ENCODE measurements at regions not wholly inside any gene's neighbourhood (a gene's known extent, or its start where the extent isn't known, plus 50 kb on each side); places are given as distances from the start of the nearest gene placed in this dataset.

DNA sequence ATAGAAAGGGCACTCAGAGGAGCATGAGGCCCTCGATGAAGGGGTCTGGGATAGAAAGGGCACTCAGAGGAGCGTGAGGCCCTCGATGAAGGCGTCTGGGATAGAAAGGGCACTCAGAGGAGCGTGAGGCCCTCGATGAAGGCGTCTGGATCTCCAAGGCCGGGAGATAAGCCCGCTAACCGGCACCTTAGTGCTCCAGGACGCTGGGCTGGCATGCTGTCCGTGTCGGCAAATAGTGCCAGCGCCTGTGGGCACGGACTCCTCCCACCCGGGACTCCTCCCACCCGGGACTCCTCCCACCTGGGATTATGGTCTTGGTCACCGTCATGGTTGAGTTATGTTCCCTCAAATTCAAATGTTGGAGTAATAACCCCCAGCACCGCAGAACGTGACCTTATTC is 725.3 kb downstream of the BRD1 start:
- no peak for TF ChIP-seq MAFK (IDR thresholded peaks at IDR 0.05; ENCODE audit: low read depth, low read length)
- TF ChIP-seq, protein P1, sequence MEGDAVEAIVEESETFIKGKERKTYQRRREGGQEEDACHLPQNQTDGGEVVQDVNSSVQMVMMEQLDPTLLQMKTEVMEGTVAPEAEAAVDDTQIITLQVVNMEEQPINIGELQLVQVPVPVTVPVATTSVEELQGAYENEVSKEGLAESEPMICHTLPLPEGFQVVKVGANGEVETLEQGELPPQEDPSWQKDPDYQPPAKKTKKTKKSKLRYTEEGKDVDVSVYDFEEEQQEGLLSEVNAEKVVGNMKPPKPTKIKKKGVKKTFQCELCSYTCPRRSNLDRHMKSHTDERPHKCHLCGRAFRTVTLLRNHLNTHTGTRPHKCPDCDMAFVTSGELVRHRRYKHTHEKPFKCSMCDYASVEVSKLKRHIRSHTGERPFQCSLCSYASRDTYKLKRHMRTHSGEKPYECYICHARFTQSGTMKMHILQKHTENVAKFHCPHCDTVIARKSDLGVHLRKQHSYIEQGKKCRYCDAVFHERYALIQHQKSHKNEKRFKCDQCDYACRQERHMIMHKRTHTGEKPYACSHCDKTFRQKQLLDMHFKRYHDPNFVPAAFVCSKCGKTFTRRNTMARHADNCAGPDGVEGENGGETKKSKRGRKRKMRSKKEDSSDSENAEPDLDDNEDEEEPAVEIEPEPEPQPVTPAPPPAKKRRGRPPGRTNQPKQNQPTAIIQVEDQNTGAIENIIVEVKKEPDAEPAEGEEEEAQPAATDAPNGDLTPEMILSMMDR (conservative IDR thresholded peaks at IDR 0.05; ENCODE audit: low read depth, low read length), result no peak
- TF ChIP-seq RAD21 (IDR thresholded peaks at IDR 0.05; ENCODE audit: low read length), result no peak
- no peak for TF ChIP-seq BHLHE40 (IDR thresholded peaks at IDR 0.05; ENCODE audit: low read depth, low read length)
- no peak for TF ChIP-seq CHD1 (IDR thresholded peaks at IDR 0.05; ENCODE audit: low read depth, low read length)
- no peak for TF ChIP-seq CEBPB (IDR thresholded peaks at IDR 0.05; ENCODE audit: low read depth, low read length)
- TF ChIP-seq POLR2A (IDR thresholded peaks at IDR 0.05; ENCODE audit: low read depth, low read length), result no peak

All from IMR-90 (cell line).